ENCODE measurements at regions not wholly inside any gene's neighbourhood (a gene's known extent, or its start where the extent isn't known, plus 50 kb on each side); places are given as distances from the start of the nearest gene placed in this dataset.

- in situ Hi-C loops (cut with MboI; ENCODE audit: low sequenced_read_pairs, unreplicated experiment) = no loop called here
- DNase-seq (ENCODE audit: low spot score) = no peak
Observed at GRCh38 chr1:188065917-188066316, 1237.2 kb downstream of the PLA2G4A start.

DNA sequence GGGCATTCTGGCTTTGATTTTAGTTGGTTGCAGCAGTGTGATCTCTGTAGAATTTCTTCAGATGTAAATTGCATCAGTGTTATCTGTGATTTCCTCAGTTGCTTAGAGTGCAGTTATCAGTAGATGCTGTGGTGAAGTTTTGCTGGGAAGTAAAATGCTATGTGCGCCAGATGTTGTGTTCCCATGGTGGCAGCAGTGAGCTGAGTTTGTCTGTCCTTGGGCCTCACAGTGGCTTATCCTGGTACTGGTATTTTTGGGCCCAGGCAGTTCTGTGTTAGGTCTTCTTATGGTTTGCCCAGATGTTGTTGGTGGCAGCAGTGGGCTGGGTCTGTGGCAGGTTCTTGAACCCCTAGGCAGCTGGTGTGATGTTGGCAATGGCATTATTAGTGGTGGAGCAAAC is 1242.1 kb downstream of the PLA2G4A start:
- in situ Hi-C loops (cut with MboI; ENCODE audit: low sequenced_read_pairs, unreplicated experiment) = no loop called here
- no peak for TF ChIP-seq CTCF (IDR thresholded peaks at IDR 0.05; ENCODE audit: borderline replicate concordance, control extremely low read depth, extremely low read depth, insufficient read depth, missing control alignments)
- DNase-seq (ENCODE audit: low spot score) = no peak

More at GRCh38 chr1:188065917-188066316, 1237.2 kb downstream of the PLA2G4A start:
- TF ChIP-seq CTCF (IDR thresholded peaks at IDR 0.05; ENCODE audit: borderline replicate concordance, control extremely low read depth, extremely low read depth, insufficient read depth, missing control alignments) = no peak

DNA sequence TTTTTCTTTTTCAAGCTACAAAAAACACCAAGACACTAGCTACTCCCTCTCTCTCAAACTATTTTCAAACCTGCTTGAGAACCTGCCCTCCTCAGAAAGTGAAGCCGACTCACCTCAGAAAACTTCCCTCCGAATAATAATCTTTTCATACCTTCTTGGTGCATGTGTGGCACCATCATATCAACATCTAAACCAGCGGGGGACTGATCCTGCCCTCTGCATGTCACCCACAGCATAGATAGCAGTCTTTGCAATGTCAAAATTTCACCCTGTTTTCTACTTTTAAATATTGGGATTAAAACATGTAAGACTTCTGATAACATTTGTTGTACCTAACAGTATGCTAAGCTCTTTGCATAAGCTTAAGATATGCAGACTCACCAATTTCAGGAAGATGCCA is 1260.3 kb downstream of the PLA2G4A start:
- no peak for TF ChIP-seq CTCF (IDR thresholded peaks at IDR 0.05; ENCODE audit: borderline replicate concordance, control extremely low read depth, extremely low read depth, insufficient read depth, missing control alignments)
- no peak for DNase-seq (ENCODE audit: low spot score)
- in situ Hi-C loops (cut with MboI; ENCODE audit: low sequenced_read_pairs, unreplicated experiment) = no loop called here

GRCh38 chr1:188089461-188089860 is 1260.7 kb downstream of the PLA2G4A start:
- no peak for DNase-seq (ENCODE audit: low spot score)
- in situ Hi-C loops (cut with MboI; ENCODE audit: low sequenced_read_pairs, unreplicated experiment) = no loop called here
- no peak for TF ChIP-seq CTCF (IDR thresholded peaks at IDR 0.05; ENCODE audit: borderline replicate concordance, control extremely low read depth, extremely low read depth, insufficient read depth, missing control alignments)

- no peak for DNase-seq (ENCODE audit: low spot score)
- TF ChIP-seq CTCF (IDR thresholded peaks at IDR 0.05; ENCODE audit: borderline replicate concordance, control extremely low read depth, extremely low read depth, insufficient read depth, missing control alignments) = no peak
- in situ Hi-C loops (cut with MboI; ENCODE audit: low sequenced_read_pairs, unreplicated experiment) = no loop called here
Observed at GRCh38 chr1:188096521-188096920, 1267.8 kb downstream of the PLA2G4A start.

DNA sequence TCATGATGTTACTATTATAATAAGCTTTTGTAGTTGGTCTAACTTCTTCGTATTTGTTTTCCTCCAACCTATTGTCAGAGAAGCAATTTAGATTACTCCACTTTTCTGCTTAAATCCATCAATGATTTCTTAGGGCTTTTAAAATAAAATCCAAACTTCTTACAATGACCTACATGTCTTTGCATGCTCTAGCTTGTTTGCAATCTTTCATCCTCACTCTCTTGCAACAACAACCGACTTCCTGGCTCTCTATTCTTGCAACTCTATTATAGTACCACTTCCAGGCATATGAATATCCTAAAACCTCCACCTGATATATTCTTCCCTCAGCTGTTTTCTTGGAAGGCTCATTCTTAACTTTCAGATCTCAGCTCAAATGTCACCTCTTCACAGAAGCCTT is 1288.7 kb downstream of the PLA2G4A start:
- TF ChIP-seq CTCF (IDR thresholded peaks at IDR 0.05; ENCODE audit: borderline replicate concordance, control extremely low read depth, extremely low read depth, insufficient read depth, missing control alignments) = no peak
- no peak for DNase-seq (ENCODE audit: low spot score)
- in situ Hi-C loops (cut with MboI; ENCODE audit: low sequenced_read_pairs, unreplicated experiment) = no loop called here

- no peak for DNase-seq (ENCODE audit: low spot score)
- in situ Hi-C loops (cut with MboI; ENCODE audit: low sequenced_read_pairs, unreplicated experiment) = no loop called here
- no peak for TF ChIP-seq CTCF (IDR thresholded peaks at IDR 0.05; ENCODE audit: borderline replicate concordance, control extremely low read depth, extremely low read depth, insufficient read depth, missing control alignments)
Observed at GRCh38 chr1:188122646-188123045, 1293.9 kb downstream of the PLA2G4A start.

Measured in GM13976 (cell line).